HG03521 (cell line): ENCODE measurements at regions not wholly inside any gene's neighbourhood (a gene's known extent, or its start where the extent isn't known, plus 50 kb on each side); places are given as distances from the start of the nearest gene placed in this dataset.

Experiments
- ATAC-seq: cut with Tn5 transposase; IDR thresholded peaks from one replicate; pipeline ENCODE4 v1.9.1; 2021; ENCODE audit warnings: mild to moderate bottlenecking, moderate library complexity; ENCODE audit not compliant: unreplicated experiment

GRCh38 chr17:71213936-71214335 lies 906.9 kb upstream of the SOX9 start:
- ATAC-seq = no peak

GRCh38 chr17:71217769-71218168 lies 903.1 kb upstream of the SOX9 start:
- ATAC-seq = no peak

GRCh38 chr17:71224824-71225575 lies 895.8 kb upstream of the SOX9 start:
- no peak for ATAC-seq

GRCh38 chr17:71227841-71228240 lies 893.0 kb upstream of the SOX9 start:
- ATAC-seq = no peak

- no peak for ATAC-seq
Measured at GRCh38 chr17:71229070-71229469, 891.8 kb upstream of the SOX9 start.

- no peak for ATAC-seq
Measured at GRCh38 chr17:71232801-71233559, 887.8 kb upstream of the SOX9 start.

GRCh38 chr17:71234349-71234748 lies 886.5 kb upstream of the SOX9 start:
- no peak for ATAC-seq

- ATAC-seq = no peak
Measured at GRCh38 chr17:71237903-71238538, 882.8 kb upstream of the SOX9 start.

- no peak for ATAC-seq
Measured at GRCh38 chr17:71247441-71248015, 873.3 kb upstream of the SOX9 start.

GRCh38 chr17:71251276-71251675 lies 869.5 kb upstream of the SOX9 start:
- ATAC-seq = no peak

GRCh38 chr17:71251951-71252350 lies 868.9 kb upstream of the SOX9 start:
- ATAC-seq = no peak

GRCh38 chr17:71252436-71252835 lies 868.4 kb upstream of the SOX9 start:
- no peak for ATAC-seq

- no peak for ATAC-seq
Measured at GRCh38 chr17:71257096-71257495, 863.7 kb upstream of the SOX9 start.

- ATAC-seq = no peak
Measured at GRCh38 chr17:71260366-71260940, 860.4 kb upstream of the SOX9 start.

- ATAC-seq = no peak
Measured at GRCh38 chr17:71262586-71262985, 858.2 kb upstream of the SOX9 start.

GRCh38 chr17:71267668-71268067 lies 853.2 kb upstream of the SOX9 start:
- no peak for ATAC-seq

GRCh38 chr17:71269201-71269600 lies 851.6 kb upstream of the SOX9 start:
- no peak for ATAC-seq

- no peak for ATAC-seq
Measured at GRCh38 chr17:71273441-71273840, 847.4 kb upstream of the SOX9 start.

- no peak for ATAC-seq
Measured at GRCh38 chr17:71276079-71276478, 844.7 kb upstream of the SOX9 start.

- ATAC-seq = no peak
Measured at GRCh38 chr17:71283486-71283885, 837.3 kb upstream of the SOX9 start.
